Esophagus squamous epithelium (tissue), 5 donors: ENCODE measurements at regions not wholly inside any gene's neighbourhood (a gene's known extent, or its start where the extent isn't known, plus 50 kb on each side); places are given as distances from the start of the nearest gene placed in this dataset.

Source experiments
- DNase-seq: peaks from one replicate; lab custom pipeline; 2025; lab: John Stamatoyannopoulos, UW
- H3K27ac ChIP-seq, 4 donors: fragments of 200-600 bp; sonication (generic); one replicate each; pipeline ENCODE4 v1.5.1; 2016 to 2019; ENCODE audit warnings: mild to moderate bottlenecking in 1 of 4
- H3K27me3 ChIP-seq, 4 donors: fragments of 200-600 bp; sonication (generic); 1 replicate in 3 of 4; 2 replicates in 1 of 4; pipeline versions ENCODE4 v1.5.1 to v1.6.0; 2017 to 2021; ENCODE audit warnings: antibody characterized with exemption in 1 of 4
- H3K36me3 ChIP-seq, 3 donors: fragments of 200-600 bp; sonication (generic); one replicate each; pipeline ENCODE4 v1.5.1; 2016 to 2019
- H3K4me1 ChIP-seq, 3 donors: fragments of 200-600 bp; sonication (generic); one replicate each; pipeline ENCODE4 v1.5.1; 2017 to 2019
- H3K4me3 ChIP-seq, 4 donors: fragments of 200-600 bp; sonication (generic); 1 replicate in 3 of 4; 2 replicates in 1 of 4; pipeline ENCODE4 v1.5.1; 2016 to 2019; ENCODE audit warnings: mild to moderate bottlenecking in 2 of 4, moderate library complexity in 1 of 4
- H3K9me3 ChIP-seq, 3 donors: fragments of 200-600 bp; sonication (generic); one replicate each; pipeline ENCODE4 v1.5.1; 2016 to 2019
- CTCF ChIP-seq, 6 experiments: fragments of 450-650 bp in 4 of 6; fragments of 200-600 bp in 2 of 6; sonication (generic) in 2 of 6; IDR thresholded peaks; one replicate each; pipeline ENCODE4 v1.5.1; 2016 to 2019; ENCODE audit warnings: antibody characterized with exemption in 6 of 6, mild to moderate bottlenecking in 4 of 6, moderate library complexity in 4 of 6
- POLR2A ChIP-seq, 4 donors: fragments of 450-650 bp; IDR thresholded peaks; one replicate each; pipeline ENCODE4 v1.6.1; 2017; ENCODE audit warnings: antibody characterized with exemption in 4 of 4, mild to moderate bottlenecking in 4 of 4, moderate library complexity in 3 of 4
- WGBS, 2 donors: methylation state at CpG; one replicate each; pipeline ENCODE4 v1.1.5; 2018; 5-methylcytosine and 5-hydroxymethylcytosine counted together
- intact Hi-C: fragments of 100-400 bp; cut with DNase I; formaldehyde crosslinking; loops from one replicate; pipeline ENCODE4 v1.15.0; 2022
- donor health status: DM: yes; HTN: yes; CAD: no.

GRCh38 chr2:139317259-139317658, 537.1 kb upstream of the NXPH2 start:
- Histone ChIP-seq H3K36me3 (no peaks in the 10 kb centered on the region), H3K9me3 (no peaks in the 10 kb centered on the region), H3K4me3 (no peak overlapping the region), H3K4me1 (no peaks in the 10 kb centered on the region), H3K27me3 (no peaks in the 10 kb centered on the region), H3K27ac (no peak overlapping the region)
- TF ChIP-seq POLR2A (IDR thresholded peaks at IDR 0.05) (no peak), CTCF (IDR thresholded peaks at IDR 0.05) (no peak)
- intact Hi-C loops, result no loop called here
- no peak for DNase-seq
- WGBS, 2 donors, result 35 to 38% methylated on average over 1 of the region's 1 CpG

- Histone ChIP-seq H3K27me3 (no peaks in the 10 kb centered on the region), H3K36me3 (no peaks in the 10 kb centered on the region), H3K9me3 (no peaks in the 10 kb centered on the region), H3K4me3 (no peak overlapping the region), H3K27ac (no peak overlapping the region), H3K4me1 (no peaks in the 10 kb centered on the region)
- intact Hi-C loops, result no loop called here
- no peak for DNase-seq
- TF ChIP-seq POLR2A (IDR thresholded peaks at IDR 0.05) (no peak), CTCF (IDR thresholded peaks at IDR 0.05) (no peak)
- WGBS, 2 donors, result 78 to 100% methylated on average over 1 of the region's 1 CpG
Observed at GRCh38 chr2:139314059-139314458, 533.9 kb upstream of the NXPH2 start.

- no peaks in the 10 kb centered on the region for H3K4me1 ChIP-seq
- DNase-seq, result no peak
- no peaks in the 10 kb centered on the region for H3K27me3 ChIP-seq
- H3K9me3 ChIP-seq, result no peaks in the 10 kb centered on the region
- H3K27ac ChIP-seq, result no peak overlapping the region
- WGBS, 2 donors, result 34 to 49% methylated on average over 3 of the region's 3 CpGs
- no peak for TF ChIP-seq CTCF (IDR thresholded peaks at IDR 0.05)
- TF ChIP-seq POLR2A (IDR thresholded peaks at IDR 0.05), result no peak
- no peak overlapping the region for H3K4me3 ChIP-seq
- intact Hi-C loops, result no loop called here
- H3K36me3 ChIP-seq, result no peaks in the 10 kb centered on the region
Observed at GRCh38 chr2:139296672-139297209, 516.6 kb upstream of the NXPH2 start.

GRCh38 chr2:139293992-139294548, 513.9 kb upstream of the NXPH2 start:
- TF ChIP-seq POLR2A (IDR thresholded peaks at IDR 0.05) (no peak), CTCF (IDR thresholded peaks at IDR 0.05) (no peak)
- Histone ChIP-seq H3K27me3 (no peaks in the 10 kb centered on the region), H3K4me3 (no peak overlapping the region), H3K36me3 (no peaks in the 10 kb centered on the region), H3K4me1 (no peaks in the 10 kb centered on the region), H3K27ac (no peak overlapping the region), H3K9me3 (no peaks in the 10 kb centered on the region)
- no peak for DNase-seq
- WGBS, 2 donors, result 40 to 54% methylated on average over 6 of the region's 6 CpGs
- intact Hi-C loops, result no loop called here

GRCh38 chr2:139281124-139281523, 500.9 kb upstream of the NXPH2 start:
- H3K36me3 ChIP-seq, result no peaks in the 10 kb centered on the region
- H3K9me3 ChIP-seq, result no peaks in the 10 kb centered on the region
- intact Hi-C loops, result no loop called here
- DNase-seq, result no peak
- 46 to 66% methylated on average over 2 of the region's 2 CpGs for WGBS, 2 donors
- TF ChIP-seq CTCF (IDR thresholded peaks at IDR 0.05) (no peak), POLR2A (IDR thresholded peaks at IDR 0.05) (no peak)
- H3K27me3 ChIP-seq, result no peaks in the 10 kb centered on the region
- H3K4me3 ChIP-seq, result no peak overlapping the region
- H3K4me1 ChIP-seq, result no peaks in the 10 kb centered on the region
- H3K27ac ChIP-seq, result no peak overlapping the region
